K562 (cell line): ENCODE measurements at regions not wholly inside any gene's neighbourhood (a gene's known extent, or its start where the extent isn't known, plus 50 kb on each side); places are given as distances from the start of the nearest gene placed in this dataset.

ENCODE experiments used
- ATF1 ChIP-seq, 2 experiments: fragments of 450-650 bp in 1 of 2; IDR thresholded peaks; 2 replicates each; pipeline ENCODE4 v1.6.1; 2016; ENCODE audit warnings: missing compliant biosample characterization in 1 of 2, missing genetic modification characterization in 1 of 2
- MIER1 ChIP-seq: fragments of 450-650 bp; IDR thresholded peaks from 2 replicates; pipeline ENCODE4 v1.6.1; 2016; ENCODE audit warnings: antibody characterized with exemption, mild to moderate bottlenecking, low read depth
- NR2C1 ChIP-seq, 2 experiments: fragments of 450-650 bp; IDR thresholded peaks; 2 replicates each; pipeline ENCODE4 v1.6.1; 2017; ENCODE audit warnings: mild to moderate bottlenecking in 2 of 2, antibody characterized with exemption in 1 of 2, inconsistent platforms in 1 of 2, missing compliant biosample characterization in 1 of 2, missing genetic modification characterization in 1 of 2
- ZNF224 ChIP-seq: sonication (generic); formaldehyde crosslinking; IDR thresholded peaks from 2 replicates; pipeline ENCODE4 v1.8.0; 2022; ENCODE audit warnings: mild to moderate bottlenecking, missing genetic modification reagents
- ZNF282 ChIP-seq: sonication (generic); formaldehyde crosslinking; IDR thresholded peaks from 2 replicates; pipeline ENCODE4 v1.8.1; 2023; ENCODE audit warnings: missing genetic modification reagents
- TF ChIP-seq, protein P1 (sequence below): sonication (generic); formaldehyde crosslinking; IDR thresholded peaks from 2 replicates; pipeline ENCODE4 v1.8.1; 2023; ENCODE audit warnings: mild to moderate bottlenecking, missing genetic modification reagents
- TF ChIP-seq, protein P2 (sequence below): fragments of 200-800 bp; sonication (Bioruptor generic); IDR thresholded peaks from 2 replicates; pipeline ENCODE4 v1.6.1; 2017; ENCODE audit warnings: missing genetic modification characterization, missing compliant biosample characterization
- TF ChIP-seq, protein P3 (sequence below): fragments of 450-650 bp; IDR thresholded peaks from 2 replicates; pipeline ENCODE4 v1.6.1; 2016; ENCODE audit warnings: antibody characterized with exemption

GRCh38 chr10:108578258-108578657 is 1345.1 kb downstream of the XPNPEP1 start (continued):
- TF ChIP-seq ZNF224 (no peak), ZNF282 (CRISPR knock-in tag) (no peak), ATF1 (CRISPR knock-in tag; IDR thresholded peaks at IDR 0.05) (no peak), ATF1 (tag; IDR thresholded peaks at IDR 0.05) (no peak), NR2C1 (IDR thresholded peaks at IDR 0.05) (no peak), NR2C1 (tag; IDR thresholded peaks at IDR 0.05) (no peak), MIER1 (no peak)
- TF ChIP-seq, protein P1, sequence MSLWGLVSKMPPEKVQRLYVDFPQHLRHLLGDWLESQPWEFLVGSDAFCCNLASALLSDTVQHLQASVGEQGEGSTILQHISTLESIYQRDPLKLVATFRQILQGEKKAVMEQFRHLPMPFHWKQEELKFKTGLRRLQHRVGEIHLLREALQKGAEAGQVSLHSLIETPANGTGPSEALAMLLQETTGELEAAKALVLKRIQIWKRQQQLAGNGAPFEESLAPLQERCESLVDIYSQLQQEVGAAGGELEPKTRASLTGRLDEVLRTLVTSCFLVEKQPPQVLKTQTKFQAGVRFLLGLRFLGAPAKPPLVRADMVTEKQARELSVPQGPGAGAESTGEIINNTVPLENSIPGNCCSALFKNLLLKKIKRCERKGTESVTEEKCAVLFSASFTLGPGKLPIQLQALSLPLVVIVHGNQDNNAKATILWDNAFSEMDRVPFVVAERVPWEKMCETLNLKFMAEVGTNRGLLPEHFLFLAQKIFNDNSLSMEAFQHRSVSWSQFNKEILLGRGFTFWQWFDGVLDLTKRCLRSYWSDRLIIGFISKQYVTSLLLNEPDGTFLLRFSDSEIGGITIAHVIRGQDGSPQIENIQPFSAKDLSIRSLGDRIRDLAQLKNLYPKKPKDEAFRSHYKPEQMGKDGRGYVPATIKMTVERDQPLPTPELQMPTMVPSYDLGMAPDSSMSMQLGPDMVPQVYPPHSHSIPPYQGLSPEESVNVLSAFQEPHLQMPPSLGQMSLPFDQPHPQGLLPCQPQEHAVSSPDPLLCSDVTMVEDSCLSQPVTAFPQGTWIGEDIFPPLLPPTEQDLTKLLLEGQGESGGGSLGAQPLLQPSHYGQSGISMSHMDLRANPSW (CRISPR knock-in tag): no peak
- TF ChIP-seq, protein P2, sequence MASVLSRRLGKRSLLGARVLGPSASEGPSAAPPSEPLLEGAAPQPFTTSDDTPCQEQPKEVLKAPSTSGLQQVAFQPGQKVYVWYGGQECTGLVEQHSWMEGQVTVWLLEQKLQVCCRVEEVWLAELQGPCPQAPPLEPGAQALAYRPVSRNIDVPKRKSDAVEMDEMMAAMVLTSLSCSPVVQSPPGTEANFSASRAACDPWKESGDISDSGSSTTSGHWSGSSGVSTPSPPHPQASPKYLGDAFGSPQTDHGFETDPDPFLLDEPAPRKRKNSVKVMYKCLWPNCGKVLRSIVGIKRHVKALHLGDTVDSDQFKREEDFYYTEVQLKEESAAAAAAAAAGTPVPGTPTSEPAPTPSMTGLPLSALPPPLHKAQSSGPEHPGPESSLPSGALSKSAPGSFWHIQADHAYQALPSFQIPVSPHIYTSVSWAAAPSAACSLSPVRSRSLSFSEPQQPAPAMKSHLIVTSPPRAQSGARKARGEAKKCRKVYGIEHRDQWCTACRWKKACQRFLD (CRISPR knock-in tag): no peak
- TF ChIP-seq, protein P3, sequence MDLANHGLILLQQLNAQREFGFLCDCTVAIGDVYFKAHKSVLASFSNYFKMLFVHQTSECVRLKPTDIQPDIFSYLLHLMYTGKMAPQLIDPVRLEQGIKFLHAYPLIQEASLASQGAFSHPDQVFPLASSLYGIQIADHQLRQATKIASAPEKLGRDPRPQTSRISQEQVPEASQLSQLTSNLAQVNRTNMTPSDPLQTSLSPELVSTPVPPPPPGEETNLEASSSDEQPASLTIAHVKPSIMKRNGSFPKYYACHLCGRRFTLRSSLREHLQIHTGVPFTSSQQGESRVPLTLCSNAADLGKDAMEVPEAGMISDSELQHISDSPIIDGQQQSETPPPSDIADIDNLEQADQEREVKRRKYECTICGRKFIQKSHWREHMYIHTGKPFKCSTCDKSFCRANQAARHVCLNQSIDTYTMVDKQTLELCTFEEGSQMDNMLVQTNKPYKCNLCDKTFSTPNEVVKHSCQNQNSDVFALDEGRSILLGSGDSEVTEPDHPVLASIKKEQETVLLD: no peak
